GM23338 (cell line): ENCODE measurements at regions not wholly inside any gene's neighbourhood (a gene's known extent, or its start where the extent isn't known, plus 50 kb on each side); places are given as distances from the start of the nearest gene placed in this dataset.
"Not testable (repeated sequence)": the region's sequence is repeated elsewhere in the genome, so short reads cannot be mapped to it uniquely, and the experiment has no call there.

Experiments
- TF ChIP-seq, protein P1 (sequence below), 2 experiments: fragments of 200-600 bp in 1 of 2; sonication (generic) in 1 of 2; conservative IDR thresholded peaks; 2 replicates each; pipeline versions ENCODE4 v1.5.1 to v1.6.1; 2016 to 2017; ENCODE audit warnings: antibody characterized with exemption in 2 of 2, low read depth in 2 of 2, mild to moderate bottlenecking in 2 of 2, moderate library complexity in 1 of 2
- TF ChIP-seq, protein P2 (sequence below): IDR thresholded peaks from 2 replicates; pipeline ENCODE4 v1.6.1; 2016; ENCODE audit warnings: antibody characterized with exemption

DNA sequence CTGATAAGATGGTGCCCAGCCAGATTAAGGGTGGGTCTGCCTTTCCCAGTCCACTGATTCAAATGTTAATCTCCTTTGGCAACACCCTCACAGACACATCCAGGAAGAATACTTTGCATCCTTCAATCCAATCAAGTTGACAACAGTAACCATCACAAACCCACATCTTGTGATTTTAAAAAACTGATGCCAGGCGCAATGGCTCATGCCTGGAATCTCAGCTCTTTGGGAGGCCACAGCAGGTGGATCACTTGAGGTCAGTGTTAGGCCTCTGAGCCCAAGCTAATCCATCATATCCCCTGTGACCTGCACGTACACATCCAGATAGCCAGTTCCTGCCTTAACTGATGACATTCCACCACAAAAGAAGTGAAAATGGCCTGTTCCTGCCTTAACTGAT, 74.9 kb upstream of the ZNF462 start:
- TF ChIP-seq, protein P1, sequence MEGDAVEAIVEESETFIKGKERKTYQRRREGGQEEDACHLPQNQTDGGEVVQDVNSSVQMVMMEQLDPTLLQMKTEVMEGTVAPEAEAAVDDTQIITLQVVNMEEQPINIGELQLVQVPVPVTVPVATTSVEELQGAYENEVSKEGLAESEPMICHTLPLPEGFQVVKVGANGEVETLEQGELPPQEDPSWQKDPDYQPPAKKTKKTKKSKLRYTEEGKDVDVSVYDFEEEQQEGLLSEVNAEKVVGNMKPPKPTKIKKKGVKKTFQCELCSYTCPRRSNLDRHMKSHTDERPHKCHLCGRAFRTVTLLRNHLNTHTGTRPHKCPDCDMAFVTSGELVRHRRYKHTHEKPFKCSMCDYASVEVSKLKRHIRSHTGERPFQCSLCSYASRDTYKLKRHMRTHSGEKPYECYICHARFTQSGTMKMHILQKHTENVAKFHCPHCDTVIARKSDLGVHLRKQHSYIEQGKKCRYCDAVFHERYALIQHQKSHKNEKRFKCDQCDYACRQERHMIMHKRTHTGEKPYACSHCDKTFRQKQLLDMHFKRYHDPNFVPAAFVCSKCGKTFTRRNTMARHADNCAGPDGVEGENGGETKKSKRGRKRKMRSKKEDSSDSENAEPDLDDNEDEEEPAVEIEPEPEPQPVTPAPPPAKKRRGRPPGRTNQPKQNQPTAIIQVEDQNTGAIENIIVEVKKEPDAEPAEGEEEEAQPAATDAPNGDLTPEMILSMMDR (conservative IDR thresholded peaks at IDR 0.05; ENCODE audit: low read depth in 2 of 2) = not testable (repeated sequence)
- TF ChIP-seq, protein P2, sequence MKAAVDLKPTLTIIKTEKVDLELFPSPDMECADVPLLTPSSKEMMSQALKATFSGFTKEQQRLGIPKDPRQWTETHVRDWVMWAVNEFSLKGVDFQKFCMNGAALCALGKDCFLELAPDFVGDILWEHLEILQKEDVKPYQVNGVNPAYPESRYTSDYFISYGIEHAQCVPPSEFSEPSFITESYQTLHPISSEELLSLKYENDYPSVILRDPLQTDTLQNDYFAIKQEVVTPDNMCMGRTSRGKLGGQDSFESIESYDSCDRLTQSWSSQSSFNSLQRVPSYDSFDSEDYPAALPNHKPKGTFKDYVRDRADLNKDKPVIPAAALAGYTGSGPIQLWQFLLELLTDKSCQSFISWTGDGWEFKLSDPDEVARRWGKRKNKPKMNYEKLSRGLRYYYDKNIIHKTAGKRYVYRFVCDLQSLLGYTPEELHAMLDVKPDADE = not testable (repeated sequence)
